ENCODE measurements at regions not wholly inside any gene's neighbourhood (a gene's known extent, or its start where the extent isn't known, plus 50 kb on each side); places are given as distances from the start of the nearest gene placed in this dataset.
A peak's percentile ranks its signal among the peaks of the same experiment; 100 is the strongest.

- H3K4me3 ChIP-seq (ENCODE audit: low read depth, low read length), result peak overlapping the region; percentile 5
- peak; percentile 43 for DNase-seq (ENCODE audit: low read depth)
- no peak for TF ChIP-seq CTCF (IDR thresholded peaks at IDR 0.05; ENCODE audit: insufficient read depth, low read length)
These were observed 81.6 kb upstream of the PFKP start for GRCh38 chr10:2985729-2986232.

- DNase-seq (ENCODE audit: low read depth), result no peak
- no peak overlapping the region for H3K4me3 ChIP-seq (ENCODE audit: low read depth, low read length)
- TF ChIP-seq CTCF (IDR thresholded peaks at IDR 0.05; ENCODE audit: insufficient read depth, low read length), result no peak
These were observed 82.7 kb upstream of the PFKP start for GRCh38 chr10:2984682-2985081.

- TF ChIP-seq CTCF (IDR thresholded peaks at IDR 0.05; ENCODE audit: insufficient read depth, low read length), result no peak
- DNase-seq (ENCODE audit: low read depth), result no peak
- H3K4me3 ChIP-seq (ENCODE audit: low read depth, low read length), result no peak overlapping the region
These were observed 85.2 kb upstream of the PFKP start for GRCh38 chr10:2982146-2982545.

GRCh38 chr10:2981361-2981801 is 86.0 kb upstream of the PFKP start:
- TF ChIP-seq CTCF (IDR thresholded peaks at IDR 0.05; ENCODE audit: insufficient read depth, low read length), result no peak
- no peak overlapping the region for H3K4me3 ChIP-seq (ENCODE audit: low read depth, low read length)
- no peak for DNase-seq (ENCODE audit: low read depth)

GRCh38 chr10:2980791-2981360 is 86.5 kb upstream of the PFKP start:
- no peak for TF ChIP-seq CTCF (IDR thresholded peaks at IDR 0.05; ENCODE audit: insufficient read depth, low read length)
- peak; percentile 25 for DNase-seq (ENCODE audit: low read depth)
- H3K4me3 ChIP-seq (ENCODE audit: low read depth, low read length), result no peak overlapping the region

- peak; percentile 22 for DNase-seq (ENCODE audit: low read depth)
- no peak for TF ChIP-seq CTCF (IDR thresholded peaks at IDR 0.05; ENCODE audit: insufficient read depth, low read length)
- H3K4me3 ChIP-seq (ENCODE audit: low read depth, low read length), result no peak overlapping the region
These were observed 87.2 kb upstream of the PFKP start for GRCh38 chr10:2980116-2980515.

GRCh38 chr10:2979306-2979705 is 88.0 kb upstream of the PFKP start:
- no peak overlapping the region for H3K4me3 ChIP-seq (ENCODE audit: low read depth, low read length)
- DNase-seq (ENCODE audit: low read depth), result peak; percentile 20
- no peak for TF ChIP-seq CTCF (IDR thresholded peaks at IDR 0.05; ENCODE audit: insufficient read depth, low read length)
